IPS-NIHi7 (cell line): ENCODE measurements at regions not wholly inside any gene's neighbourhood (a gene's known extent, or its start where the extent isn't known, plus 50 kb on each side); places are given as distances from the start of the nearest gene placed in this dataset.
"Not testable (repeated sequence)": the region's sequence is repeated elsewhere in the genome, so short reads cannot be mapped to it uniquely, and the experiment has no call there.

Source experiments
- DNase-seq: peaks from one replicate; pipeline ENCODE4 v3.0.0; 2012; ENCODE audit warnings: mixed read lengths; ENCODE audit errors: extremely low spot score

DNA sequence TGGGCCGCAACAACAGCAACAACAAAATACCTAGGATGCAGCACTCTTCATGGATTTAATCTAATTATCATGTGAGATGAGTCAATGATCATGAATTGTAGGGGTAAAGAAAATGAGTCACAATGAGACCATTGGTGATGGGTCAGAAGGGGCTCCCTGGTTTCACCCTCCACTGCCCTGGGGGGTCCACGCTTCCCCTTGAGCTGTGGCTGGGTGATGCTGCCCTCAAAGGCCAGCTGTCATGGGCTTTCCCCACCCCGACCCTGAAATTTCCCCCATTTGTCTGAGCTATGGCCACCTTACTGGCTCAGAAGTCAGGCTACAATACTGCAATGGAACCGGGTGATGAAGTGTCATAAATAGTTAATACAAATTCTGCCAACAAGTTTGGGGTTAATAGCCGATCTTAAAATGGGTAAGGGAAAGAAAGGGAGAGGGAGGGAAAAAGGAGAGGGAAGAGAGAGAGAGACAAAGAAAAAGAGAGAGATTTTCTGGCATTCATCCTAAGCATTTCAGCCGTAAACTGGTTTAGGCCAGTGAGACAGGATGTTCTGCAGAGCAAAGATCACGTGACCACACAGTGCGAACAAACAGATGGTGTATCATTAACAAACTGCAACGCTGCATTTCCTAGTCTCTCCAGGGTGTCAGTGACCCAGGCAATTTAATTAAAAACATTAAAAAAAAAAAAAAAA lies 143.4 kb upstream of the ERRFI1 start:
- no peak for DNase-seq

DNA sequence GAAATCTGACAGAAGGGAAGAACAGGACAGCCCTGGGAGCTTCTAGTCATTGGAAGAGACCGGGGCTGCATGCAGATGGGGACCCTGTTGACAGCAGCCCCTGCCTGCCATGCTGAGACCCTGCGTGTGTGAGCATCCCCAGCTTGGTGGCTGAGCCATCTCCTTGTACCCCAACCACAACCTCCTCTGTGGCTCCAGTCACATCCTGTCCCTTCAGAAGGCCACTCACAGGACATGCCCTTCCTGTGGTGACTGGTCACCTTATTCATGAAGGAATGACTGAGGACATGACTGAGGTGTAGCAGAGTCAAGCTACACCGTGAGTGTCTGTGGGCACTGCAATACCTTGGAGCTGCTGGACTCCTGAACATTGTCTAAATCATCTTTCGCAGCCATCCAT lies 141.8 kb upstream of the ERRFI1 start:
- DNase-seq: no peak

DNA sequence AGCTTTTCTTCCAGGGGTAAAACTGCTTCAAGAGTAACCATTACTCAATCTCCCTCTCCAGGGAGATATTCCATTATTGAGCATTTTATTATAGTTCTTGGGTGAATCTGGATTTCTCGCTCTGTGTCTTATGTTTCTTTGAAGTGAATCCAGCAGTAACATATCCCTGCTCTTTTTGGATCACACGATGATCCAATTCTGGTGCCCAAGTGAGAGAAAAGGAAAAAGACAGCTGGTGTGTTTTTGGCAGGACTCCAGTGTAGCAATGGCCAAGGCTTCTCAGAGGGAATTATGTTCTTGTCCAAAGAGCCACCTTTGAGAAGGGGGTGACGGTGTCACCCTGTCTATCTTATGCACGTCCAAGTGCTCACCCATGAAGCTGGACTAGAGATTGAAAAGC lies 140.3 kb upstream of the ERRFI1 start:
- DNase-seq: no peak

DNA sequence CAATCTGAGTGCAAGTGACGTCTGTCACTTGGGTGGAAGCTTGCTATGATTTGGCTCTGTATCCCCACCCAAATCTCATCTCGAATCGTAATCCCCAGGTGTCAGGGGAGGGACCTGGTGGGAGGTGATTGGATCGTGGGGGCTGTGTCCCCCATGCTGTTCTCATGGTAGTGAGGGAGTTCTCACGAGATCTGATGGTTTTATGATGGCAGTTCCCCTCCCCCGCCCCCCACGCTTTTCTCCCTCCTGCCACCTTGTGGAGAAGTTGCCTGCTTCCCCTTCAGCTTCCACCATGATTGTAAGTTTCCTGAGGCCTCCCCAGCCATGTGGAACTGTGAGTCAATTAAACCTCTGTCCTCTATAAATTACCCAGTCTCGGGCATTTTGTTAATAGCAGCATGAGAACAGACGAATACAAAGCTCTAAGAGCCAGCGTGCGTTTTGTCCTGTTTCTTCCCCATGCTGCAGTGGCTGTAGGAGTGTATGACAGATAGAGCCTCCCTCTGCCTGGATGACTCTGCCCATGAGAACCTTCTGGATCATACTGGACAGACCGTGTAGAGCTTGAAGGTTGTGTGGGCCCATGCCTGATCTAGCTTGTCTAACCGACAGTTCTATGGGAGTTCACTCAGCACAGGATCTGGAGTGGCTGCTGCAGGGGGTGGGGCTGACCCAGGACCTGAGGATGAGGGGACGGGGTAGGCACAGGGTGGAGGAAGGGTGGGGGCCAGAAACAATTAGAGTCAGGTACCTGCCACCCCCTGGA lies 139.7 kb upstream of the ERRFI1 start:
- DNase-seq: no peak

DNA sequence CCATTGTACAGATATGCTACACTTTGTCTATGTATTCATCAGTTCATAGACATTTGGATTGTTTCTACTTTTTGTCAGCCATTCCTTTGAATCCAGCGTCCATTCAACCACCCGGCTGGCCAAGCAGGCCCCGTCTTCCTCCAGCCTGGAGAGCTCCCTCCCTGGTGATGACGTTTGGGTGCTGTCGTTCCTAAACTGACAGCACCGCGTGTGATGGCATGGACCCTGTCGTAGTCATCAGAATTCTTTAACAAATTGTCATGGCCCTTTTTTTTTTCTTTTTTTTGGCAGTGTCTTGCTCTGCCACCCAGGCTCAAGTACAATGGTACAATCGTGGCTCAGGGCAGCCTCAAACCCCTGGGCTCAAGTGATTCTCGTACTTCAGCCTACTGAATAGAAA lies 138.6 kb upstream of the ERRFI1 start:
- DNase-seq: no peak

DNA sequence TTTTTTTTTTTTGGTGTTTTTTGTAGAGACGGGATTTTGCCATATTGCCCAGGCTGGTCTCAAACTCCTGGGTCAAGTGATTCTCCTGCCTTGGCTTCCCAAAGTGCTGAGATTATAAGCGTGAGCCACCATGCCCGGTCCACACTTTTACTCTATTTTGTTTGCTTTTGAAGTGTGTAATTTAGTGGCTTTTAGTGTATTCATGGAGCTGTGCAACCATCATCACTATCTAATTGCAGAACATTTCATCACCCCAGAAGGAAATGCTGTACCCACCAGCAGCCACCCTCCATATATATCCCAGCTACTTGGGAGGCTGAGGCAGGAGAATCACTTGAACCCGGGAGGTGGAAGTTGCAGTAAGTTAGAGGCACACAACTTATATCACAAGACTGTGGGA lies 136.9 kb upstream of the ERRFI1 start:
- DNase-seq: no peak

DNA sequence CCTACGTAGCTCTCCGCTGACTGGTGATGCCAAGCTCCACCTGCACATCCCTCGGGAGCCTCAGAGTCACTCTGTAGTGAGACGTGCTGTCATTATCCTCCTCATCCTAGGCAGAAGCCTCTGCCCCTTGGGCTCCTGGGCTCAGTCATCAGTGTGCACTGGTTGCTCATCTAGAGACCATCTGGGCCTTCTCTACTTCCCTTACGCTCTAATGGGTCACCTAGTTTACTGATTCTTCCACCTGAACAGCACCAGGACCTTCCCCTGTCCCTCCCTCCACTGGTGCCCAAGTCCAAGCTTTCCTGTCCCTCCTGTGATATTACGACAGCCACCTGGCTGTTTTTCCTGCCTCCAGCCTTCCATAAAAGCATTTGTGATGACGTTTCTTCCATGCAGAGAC lies 136.1 kb upstream of the ERRFI1 start:
- no peak for DNase-seq

DNA sequence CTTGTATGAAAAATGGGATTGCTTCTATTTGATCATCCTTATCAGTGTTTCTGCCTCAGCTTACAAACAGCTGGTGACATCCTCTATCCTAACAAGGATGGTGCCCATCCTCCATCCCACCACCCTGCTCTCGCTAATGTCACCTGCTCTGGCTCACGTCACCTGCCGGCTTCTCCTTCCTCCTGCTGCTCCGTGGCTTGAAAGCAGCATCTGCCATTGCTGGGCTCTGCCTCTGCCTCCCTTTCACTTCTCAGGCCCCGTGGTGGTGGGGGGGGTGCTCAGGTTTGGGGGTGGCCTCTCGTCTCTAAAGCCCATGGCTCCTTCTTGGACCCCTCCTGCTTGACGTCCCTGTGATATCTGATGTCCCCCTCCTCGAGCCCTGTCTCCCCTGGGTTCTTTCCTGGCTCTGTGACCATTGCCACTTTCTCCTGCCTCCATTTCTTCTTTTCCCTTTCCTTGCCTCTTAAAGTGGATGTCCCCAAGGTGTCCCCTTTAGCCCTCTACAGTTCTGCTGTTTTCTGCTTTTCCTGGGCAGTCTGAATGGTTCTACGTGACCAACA lies 135.5 kb upstream of the ERRFI1 start:
- no peak for DNase-seq

DNA sequence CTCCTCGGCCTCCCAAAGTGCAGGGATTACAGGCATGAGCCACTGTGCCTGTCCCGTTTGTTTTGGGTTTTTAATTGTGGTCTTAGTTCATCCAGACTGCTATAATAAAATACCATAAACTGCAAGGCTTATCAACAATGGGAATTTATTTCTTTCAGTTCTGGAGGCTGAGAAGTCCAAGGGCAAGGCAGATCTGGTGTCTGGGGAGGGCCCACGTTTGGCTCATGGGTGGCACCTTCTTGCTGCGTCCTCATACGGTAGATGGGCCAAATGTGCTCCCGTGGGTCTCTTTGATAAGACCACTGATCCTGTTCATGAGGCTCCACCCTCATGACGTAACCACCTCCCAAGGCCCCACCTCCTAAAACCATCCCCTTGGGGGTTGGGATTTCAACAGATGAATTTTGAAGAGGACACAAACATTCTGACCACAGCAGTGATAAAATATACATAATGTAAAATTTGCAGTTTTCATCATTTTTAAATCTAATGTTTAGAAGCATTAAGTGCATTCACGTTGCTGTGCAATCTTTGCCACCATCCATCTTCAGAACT lies 133.4 kb upstream of the ERRFI1 start:
- DNase-seq: no peak

DNA sequence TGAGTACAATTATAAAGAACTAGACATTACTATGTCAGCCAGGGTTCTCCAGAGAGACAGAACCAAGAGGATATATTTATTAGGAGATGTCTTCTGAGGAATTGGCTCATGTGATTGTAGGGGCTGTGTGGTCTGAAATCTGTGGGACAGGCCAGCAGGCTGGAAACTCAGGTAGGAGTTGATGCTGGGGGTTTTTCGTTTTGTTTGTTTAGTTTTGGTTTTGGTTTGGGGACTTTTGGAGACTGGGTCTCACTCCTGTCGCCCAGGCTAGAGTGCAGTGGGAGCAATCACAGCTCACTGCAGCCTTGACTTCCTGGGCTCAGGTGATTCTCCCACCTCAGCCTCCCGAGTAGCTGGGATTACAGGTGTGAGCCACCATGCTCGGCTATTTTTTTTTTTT lies 132.9 kb upstream of the ERRFI1 start:
- no peak for DNase-seq

DNA sequence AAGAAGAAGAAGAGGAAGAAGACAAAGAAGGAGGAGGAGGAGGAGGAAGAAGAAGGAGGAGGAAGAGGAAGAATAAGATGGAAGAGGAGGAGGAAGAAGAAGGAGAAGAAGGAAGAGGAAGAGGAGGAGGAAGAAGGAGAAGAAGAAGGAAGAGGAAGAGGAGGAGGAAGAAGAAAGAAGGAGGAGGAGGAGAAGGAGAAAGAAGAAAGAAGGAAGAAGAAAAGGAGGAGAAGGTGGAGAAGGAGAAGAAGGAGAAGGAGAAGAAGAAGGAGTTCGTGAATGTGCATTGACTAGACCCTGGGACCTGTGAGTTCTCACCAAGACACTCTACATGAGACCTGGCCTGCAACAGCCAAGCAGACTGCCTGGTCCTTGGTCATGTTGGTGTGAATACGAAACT lies 131.7 kb upstream of the ERRFI1 start:
- DNase-seq: no peak

DNA sequence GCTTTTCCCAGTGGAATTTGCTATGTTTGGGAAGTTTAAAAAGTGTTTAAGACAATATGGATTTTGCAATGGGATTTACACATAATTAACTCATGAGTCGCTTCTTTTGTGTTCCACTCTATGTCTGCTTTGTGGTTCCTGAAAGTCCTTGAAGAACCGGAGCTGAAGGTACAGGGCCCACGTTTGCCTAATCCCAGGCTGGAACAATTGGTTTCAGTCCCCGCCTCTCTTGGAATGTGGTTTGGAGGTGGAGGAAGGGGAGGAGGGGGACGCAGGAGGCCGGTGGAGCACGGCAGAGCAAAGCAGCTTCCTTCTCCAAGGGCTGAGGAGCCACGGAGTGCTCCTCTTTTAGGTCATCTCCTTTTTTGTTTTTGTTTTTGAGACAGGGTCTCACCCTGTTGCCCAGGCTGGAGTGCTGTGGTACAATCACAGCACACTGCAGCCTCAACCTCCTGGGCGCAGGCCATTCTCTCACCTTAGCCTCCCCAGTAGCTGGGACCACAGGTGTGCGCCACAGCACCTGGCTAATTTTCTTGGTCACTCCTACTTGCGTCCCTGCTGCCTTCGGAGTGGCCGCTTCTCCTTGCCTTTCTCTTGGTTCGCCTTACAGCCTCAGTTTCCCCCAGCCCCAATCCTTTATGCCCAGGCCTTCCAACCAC lies 129.5 kb upstream of the ERRFI1 start:
- DNase-seq: peak; percentile 68

DNA sequence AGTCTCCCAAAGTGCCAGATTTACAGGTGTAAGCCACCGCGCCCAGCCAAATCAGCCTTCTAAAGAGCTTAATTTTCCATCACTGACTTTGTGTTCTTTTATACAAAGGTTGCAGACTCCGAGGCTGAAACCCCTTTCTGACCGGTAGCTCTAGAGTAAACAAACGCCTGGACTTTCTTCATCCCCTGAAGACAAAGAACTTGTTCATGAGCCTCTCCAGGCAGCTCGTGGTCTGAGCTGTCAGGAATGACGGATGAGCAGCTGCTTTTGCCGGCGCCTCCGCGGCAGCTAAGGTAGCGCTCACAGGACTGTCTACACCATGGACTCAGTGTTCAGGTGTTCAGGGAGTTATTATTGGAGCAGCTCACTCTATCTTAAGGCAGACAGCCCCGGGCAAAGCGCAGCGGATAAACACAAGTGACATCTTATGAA lies 128.5 kb upstream of the ERRFI1 start:
- no peak for DNase-seq

DNA sequence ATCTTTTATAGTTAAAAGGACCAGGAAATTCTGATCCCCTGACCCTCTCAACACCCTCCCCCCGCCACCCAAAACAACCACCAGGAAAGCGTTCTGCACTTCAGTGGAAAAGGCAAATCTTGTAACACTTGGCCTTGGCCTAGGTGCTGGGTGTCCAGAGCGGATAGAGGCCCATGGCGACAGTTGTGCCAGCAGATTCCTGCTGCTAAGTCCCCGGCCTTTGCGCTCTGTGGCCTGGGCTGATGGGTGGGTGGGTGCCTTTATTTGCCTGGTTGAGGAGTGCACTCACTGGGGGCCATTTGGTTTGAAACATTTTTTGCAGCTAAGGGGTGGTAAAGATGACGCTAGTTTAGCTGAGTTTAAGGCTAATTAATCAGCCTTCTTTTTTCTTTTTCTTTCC lies 127.9 kb upstream of the ERRFI1 start:
- no peak for DNase-seq

DNA sequence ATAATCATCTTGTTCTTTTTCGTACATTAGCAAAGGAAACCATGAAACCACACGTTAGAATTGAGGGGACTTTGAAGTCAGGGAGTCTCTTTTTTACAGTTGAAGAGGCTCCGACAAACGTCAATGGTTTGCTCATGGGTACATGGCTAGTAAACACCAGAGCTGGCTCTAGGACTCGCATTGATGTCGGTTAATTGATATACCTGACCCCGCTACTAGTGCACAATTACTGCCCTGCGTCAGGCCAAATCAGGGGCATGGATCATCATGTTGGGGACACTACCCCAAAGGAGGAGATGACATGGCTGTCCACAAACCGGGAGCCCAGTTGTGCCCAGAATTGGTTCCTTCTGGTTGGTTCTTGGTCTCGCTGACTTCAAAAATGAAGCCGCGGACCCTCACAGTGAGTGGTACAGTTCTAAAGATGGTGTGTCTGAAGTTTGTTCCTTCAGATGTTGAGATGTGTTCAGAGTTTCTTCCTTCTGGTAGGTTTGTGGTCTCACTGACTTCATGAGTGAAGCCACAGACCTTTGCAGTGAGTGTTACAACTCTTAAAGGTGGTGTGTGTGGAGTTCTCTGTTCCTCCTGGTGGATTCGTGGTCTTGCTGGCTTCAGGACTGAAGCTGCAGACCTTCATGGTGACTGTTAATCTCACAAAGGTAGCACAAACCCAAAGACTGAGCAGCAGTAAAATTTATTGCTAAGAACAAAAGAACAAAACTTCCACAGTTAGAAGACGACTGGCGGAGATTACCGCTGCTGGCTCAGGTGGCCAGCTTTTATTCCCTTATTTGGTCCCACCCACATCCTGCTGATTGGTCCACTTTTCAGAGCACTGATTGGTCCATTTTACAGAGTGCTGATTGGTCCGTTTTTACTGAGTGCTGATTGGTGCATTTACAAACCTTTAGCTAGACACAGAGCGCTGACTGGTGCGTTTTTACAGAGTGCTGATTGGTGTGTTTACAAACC lies 126.9 kb upstream of the ERRFI1 start:
- no peak for DNase-seq

DNA sequence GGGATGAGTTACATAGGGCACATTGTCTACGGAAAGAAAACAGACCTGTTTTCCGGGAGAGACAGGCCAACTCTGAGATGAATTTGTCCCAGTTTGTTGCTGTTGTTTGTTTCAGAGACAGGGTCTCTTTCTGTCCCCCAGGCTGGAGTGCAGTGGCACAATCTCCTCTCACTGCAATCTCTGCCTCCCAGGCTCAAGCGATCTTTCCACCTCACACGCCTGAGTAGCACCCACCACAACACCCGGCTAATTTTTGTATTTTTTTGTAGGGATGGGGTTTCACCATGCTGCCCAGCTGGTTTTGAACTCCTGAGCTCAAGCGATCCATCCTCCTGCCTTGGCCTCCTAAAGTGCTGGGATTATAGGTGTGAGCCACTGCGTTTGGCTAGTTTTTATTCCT lies 125.5 kb upstream of the ERRFI1 start:
- no peak for DNase-seq

DNA sequence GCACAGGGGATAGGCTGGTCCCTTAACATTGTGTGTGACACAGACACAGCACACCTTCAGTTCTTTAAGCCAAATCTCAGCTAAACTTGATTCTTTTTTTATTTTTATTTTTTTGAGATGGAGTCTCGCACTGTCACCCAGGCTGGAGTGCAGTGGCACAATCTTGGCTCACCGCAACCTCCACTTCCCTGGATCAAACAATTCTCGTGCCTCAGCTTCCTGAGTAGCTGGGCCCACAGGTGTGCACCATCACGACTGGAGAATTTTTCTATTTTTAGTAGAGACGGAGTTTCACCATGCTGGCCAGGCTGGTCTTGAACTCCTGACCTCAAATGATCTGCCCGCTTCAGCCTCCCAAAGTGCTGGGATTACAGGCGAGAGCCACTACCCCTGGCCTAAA lies 123.6 kb upstream of the ERRFI1 start:
- DNase-seq: not testable (repeated sequence)

DNA sequence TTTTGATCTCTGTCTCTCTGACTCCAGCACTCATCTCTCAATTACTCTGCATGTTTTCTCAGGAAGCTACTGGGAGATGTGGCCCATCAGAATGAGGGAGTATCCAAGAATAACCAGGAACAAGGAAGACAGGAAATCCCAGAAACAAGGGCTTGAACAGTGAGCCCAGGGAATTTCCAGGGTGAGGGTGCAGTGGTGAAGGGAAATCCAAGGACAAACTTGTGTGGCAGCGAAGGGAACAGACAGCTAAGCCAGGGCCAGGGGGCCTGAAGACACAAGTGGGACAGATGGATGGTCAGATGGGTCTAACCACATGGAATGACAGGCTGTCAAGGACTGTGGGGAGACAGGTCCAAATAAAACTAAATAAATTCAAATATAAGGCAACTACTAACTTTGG lies 121.8 kb upstream of the ERRFI1 start:
- no peak for DNase-seq

DNA sequence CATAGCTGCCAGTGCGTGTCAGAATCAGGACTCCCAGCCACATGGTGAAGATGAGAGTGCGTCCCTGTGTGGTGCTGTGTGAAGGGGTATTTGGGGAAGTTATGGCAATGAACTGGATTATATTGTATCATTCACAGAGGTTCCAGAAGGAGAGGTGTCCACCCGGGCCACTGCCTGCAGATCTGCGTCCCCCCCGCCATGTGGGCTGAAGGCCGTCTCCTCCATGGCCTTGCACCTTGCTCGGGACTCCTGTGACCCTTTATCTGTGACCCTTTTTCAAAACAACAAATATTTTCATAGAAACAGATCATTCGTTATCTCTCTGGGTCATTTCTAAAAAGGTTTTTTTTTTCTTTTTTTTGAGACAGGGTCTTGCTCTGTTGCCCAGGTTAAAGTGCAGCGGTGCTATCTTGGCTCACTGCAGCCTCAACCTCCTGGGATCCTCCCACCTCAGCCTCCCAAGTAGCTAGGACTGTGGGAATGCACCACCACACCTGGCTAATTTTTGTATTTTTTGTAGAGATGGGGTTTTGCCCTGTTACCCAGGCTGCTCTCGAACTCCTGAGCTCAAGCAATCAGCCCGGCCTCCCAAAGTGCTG lies 120.2 kb upstream of the ERRFI1 start:
- DNase-seq: no peak

DNA sequence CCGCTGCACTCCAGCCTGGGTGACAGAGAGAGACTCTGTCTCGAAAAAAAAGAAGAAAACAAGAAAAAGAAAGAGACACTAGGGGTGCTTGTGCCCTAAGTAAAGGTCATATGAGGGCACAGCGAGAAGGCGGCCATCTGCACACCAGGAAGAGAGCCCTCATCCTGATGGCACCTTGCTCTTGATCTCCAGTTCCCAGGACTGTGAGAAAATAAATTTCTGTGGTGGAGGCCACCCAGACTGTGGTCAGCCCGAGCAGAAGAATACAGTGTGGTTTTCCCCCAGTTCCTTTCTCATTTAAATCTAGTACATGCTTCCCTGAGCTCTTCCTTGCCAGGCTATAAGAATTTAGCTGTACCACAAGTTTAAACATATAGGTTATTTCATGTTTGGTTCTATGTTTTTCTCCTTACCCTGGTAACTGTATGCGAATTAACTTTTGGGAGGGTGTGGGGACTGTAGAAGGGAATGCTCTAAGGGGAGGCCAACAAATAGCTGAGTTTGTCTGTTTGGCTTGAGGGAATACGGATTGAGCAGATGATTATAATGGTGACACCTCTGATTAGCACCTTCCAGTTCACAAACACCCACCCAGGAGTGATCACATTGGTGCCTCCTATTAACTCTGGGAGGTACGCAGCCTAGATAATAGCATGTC lies 119.6 kb upstream of the ERRFI1 start:
- no peak for DNase-seq
